ENCODE measurements at regions not wholly inside any gene's neighbourhood (a gene's known extent, or its start where the extent isn't known, plus 50 kb on each side); places are given as distances from the start of the nearest gene placed in this dataset.

DNA sequence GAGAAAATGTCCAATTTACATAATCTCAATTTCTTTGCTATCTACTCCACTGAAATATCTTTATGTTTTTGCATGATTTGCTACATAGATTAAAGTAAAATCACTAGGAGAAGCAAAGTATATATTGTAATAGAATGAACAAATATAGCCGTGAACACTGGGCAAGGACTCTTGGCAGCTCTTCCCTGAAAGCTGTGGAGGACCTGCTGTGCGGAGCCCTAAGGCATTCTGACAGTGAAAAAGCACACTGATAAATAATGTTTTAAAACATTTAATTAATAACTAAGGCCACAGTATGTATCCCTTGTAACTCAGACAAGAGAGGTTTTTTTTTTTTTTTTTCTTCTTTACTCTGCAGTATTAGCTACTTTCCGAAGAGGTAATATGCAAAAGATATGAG, 256.1 kb upstream of the DPYD start:
- TF ChIP-seq, protein P1, sequence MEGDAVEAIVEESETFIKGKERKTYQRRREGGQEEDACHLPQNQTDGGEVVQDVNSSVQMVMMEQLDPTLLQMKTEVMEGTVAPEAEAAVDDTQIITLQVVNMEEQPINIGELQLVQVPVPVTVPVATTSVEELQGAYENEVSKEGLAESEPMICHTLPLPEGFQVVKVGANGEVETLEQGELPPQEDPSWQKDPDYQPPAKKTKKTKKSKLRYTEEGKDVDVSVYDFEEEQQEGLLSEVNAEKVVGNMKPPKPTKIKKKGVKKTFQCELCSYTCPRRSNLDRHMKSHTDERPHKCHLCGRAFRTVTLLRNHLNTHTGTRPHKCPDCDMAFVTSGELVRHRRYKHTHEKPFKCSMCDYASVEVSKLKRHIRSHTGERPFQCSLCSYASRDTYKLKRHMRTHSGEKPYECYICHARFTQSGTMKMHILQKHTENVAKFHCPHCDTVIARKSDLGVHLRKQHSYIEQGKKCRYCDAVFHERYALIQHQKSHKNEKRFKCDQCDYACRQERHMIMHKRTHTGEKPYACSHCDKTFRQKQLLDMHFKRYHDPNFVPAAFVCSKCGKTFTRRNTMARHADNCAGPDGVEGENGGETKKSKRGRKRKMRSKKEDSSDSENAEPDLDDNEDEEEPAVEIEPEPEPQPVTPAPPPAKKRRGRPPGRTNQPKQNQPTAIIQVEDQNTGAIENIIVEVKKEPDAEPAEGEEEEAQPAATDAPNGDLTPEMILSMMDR (IDR thresholded peaks at IDR 0.05) = no peak
- no peak for TF ChIP-seq POLR2A (IDR thresholded peaks at IDR 0.05)
